Spinal cord (tissue), 9 donors: ENCODE measurements at regions not wholly inside any gene's neighbourhood (a gene's known extent, or its start where the extent isn't known, plus 50 kb on each side); places are given as distances from the start of the nearest gene placed in this dataset.

ENCODE experiments used
- DNase-seq, 6 donors: peaks; one replicate each; pipeline versions ENCODE4 v3.0.0 to v3.0.0-alpha.2; 2013 to 2015; ENCODE audit warnings: low spot score in 6 of 6, low read depth in 4 of 6
- H3K27ac ChIP-seq: one replicate; pipeline ENCODE4 v1.5.1; 2013; ENCODE audit warnings: low read depth, low read length, control low read depth
- H3K27me3 ChIP-seq: one replicate; pipeline ENCODE4 v1.6.1; 2013; ENCODE audit warnings: low read length; ENCODE audit not compliant: control insufficient read depth, insufficient read depth
- H3K36me3 ChIP-seq: one replicate; pipeline ENCODE4 v1.6.1; 2013; ENCODE audit warnings: low read length; ENCODE audit not compliant: control insufficient read depth, insufficient read depth
- H3K4me1 ChIP-seq: one replicate; pipeline ENCODE4 v1.6.1; 2013; ENCODE audit warnings: low read length; ENCODE audit not compliant: control insufficient read depth, insufficient read depth
- H3K4me3 ChIP-seq: one replicate; pipeline ENCODE4 v1.5.1; 2013; ENCODE audit warnings: low read depth, low read length, control low read depth
- H3K9me3 ChIP-seq: one replicate; pipeline ENCODE4 v1.6.1; 2013; ENCODE audit warnings: low read length; ENCODE audit not compliant: control insufficient read depth, insufficient read depth
- WGBS: methylation state at CpG from one replicate; pipeline ENCODE4 v1.1.5; 2013; ENCODE audit warnings: missing lambda C conversion rate; ENCODE audit not compliant: insufficient coverage; 5-methylcytosine and 5-hydroxymethylcytosine counted together
- donor health status: healthy.

DNA sequence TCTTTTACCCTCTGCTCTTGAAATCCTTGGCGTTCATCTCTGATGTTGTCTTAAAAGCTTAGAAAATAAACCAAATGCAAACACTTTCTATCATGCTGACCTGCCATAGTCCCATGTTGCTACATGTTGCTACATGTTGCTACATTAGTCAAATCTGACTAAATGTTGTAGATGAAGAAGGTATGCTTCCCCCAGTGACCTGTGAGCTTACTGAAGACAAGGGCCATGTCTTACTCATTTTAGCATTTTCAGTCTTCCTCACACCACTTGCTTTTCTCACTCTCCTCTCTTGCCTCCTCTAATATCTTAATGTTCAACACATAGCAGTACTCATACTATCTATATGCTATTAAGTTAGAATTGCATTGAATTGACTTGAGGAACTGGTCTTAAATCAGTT lies 346.4 kb upstream of the MTNR1B start:
- DNase-seq, result no peak
- Histone ChIP-seq H3K27me3 (no peaks in the 10 kb centered on the region), H3K9me3 (no peaks in the 10 kb centered on the region), H3K27ac (no peak overlapping the region), H3K36me3 (no peaks in the 10 kb centered on the region), H3K4me3 (no peak overlapping the region), H3K4me1 (peaks cover 4% of the 10 kb centered on the region)
- WGBS, result 100% methylated on average over 1 of the region's 1 CpG

DNA sequence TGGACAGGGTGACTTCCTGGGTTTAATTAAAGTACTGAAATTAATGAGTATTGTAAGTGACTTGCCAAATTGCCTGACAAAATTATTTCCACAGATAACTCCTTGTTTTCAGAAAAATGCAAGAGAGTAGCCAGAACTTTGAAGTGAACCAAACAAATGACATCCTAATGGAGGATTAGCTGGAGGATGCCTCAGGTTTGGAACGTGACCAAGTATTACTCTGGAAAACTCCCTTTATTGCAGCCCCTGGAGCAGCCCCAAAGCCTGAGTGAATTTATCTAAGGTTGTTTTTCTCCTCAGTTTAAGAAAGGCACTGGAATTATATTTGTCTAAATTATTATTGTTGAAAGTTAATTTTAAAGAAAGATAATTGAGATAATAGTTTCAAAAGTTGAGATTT lies 343.6 kb upstream of the MTNR1B start:
- DNase-seq, result peak in 2 of 6 donors; percentile 28 to 54
- no peaks in the 10 kb centered on the region for H3K27me3 ChIP-seq
- H3K27ac ChIP-seq, result no peak overlapping the region
- H3K4me3 ChIP-seq, result no peak overlapping the region
- H3K4me1 ChIP-seq, result peaks cover 4% of the 10 kb centered on the region
- no peaks in the 10 kb centered on the region for H3K9me3 ChIP-seq
- 60% methylated on average over 1 of the region's 1 CpG for WGBS
- no peaks in the 10 kb centered on the region for H3K36me3 ChIP-seq

DNA sequence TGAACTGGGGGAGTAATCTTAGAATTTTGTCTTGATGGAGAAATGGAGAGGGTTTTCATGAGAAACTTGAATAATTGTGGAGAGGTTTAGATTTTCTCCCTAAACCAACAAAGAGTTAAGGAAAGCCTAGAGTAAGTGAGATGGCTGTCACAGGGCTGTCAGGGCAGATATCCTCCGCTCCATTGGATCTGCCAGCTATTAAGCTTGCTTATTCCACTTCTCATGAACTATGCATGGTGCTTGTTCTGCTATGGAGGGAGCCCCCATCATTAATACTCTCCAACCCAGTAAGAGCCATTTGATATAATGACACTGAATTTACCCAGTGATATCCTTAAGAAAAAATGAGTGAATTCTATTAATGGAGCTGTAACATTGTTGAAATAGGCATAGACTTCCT lies 342.8 kb upstream of the MTNR1B start:
- Histone ChIP-seq H3K27me3 (no peaks in the 10 kb centered on the region), H3K4me1 (peaks cover 4% of the 10 kb centered on the region), H3K27ac (no peak overlapping the region), H3K4me3 (no peak overlapping the region), H3K36me3 (no peaks in the 10 kb centered on the region), H3K9me3 (no peaks in the 10 kb centered on the region)
- no CpG with 5 or more reads among the region's 1 CpG for WGBS
- no peak for DNase-seq

DNA sequence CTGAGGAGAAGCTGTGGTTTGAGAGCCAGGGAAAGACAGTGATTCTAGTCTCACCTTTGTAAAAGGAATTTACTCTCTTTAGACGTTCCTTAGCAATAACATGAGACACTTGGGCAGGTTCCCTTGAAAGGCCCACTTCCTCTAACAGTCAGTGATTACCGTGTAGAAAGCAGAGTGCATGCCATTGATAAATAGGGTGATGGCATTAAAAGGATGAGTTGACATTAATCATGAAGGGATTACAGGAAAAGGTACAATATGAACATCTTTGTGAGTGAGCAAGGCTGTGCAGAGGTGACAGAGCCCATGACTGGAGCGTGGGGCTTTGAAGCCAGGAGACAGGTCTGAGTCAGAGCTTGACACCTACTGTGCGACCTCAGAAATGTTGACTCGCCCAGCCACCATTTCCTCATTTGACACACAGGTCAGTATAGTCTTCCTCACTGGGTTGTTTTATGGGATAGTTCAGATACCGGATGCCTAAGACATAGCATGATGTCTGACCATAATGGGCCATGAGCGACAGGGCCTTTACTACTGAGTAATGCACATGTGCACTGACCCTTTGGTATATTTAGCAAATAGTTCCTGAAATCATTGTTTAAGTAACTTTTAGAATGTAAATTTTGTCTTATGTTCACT lies 341.7 kb upstream of the MTNR1B start:
- Histone ChIP-seq H3K4me1 (peaks cover 4% of the 10 kb centered on the region), H3K27me3 (no peaks in the 10 kb centered on the region), H3K9me3 (no peaks in the 10 kb centered on the region), H3K27ac (no peak overlapping the region), H3K4me3 (no peak overlapping the region), H3K36me3 (no peaks in the 10 kb centered on the region)
- 86% methylated on average over 5 of the region's 7 CpGs for WGBS
- no peak for DNase-seq

DNA sequence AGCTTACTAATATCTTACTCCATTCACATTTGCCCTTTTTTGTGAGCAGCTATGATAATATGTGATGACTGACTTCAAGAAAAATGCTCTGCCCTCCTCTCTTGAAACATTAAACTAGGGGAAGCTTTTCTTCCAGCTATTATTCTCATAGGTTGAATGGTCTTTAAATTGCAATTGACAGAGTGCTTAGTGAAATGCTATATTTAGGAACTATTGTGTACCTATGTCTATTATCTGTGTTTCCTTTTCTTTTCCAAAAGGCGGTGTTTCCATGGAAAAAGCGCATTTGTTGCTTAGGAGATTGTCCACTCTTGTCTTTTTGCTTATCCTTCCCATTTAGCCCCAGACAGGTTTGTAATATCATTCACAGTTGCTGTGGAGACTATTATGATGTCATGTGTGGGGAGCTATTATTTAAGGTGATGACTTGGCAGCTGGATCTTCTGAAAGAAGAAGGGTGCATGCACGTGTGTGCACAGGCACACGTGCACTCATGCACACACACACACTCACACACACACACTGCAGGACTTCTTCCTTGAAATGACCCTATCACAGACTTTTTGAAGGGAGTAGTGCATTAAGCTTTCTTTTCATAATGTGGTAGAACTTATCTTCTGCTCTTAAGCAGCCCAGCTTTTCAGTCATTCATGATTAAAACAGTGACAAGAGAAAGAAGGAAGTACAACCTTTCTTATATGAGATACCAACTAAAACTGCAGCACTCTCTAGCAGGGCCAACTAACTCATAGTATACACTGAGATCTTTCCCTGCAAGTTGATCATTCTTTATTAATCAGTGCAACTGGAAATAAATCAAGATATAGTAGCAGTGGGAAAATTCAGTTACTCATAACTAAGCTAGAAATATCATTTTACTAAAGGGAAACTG lies 340.8 kb upstream of the MTNR1B start:
- peak in 5 of 6 donors; percentile 12 to 69 (median 23) for DNase-seq
- no peak overlapping the region for H3K27ac ChIP-seq
- WGBS, result no CpG with 5 or more reads among the region's 4 CpGs

DNA sequence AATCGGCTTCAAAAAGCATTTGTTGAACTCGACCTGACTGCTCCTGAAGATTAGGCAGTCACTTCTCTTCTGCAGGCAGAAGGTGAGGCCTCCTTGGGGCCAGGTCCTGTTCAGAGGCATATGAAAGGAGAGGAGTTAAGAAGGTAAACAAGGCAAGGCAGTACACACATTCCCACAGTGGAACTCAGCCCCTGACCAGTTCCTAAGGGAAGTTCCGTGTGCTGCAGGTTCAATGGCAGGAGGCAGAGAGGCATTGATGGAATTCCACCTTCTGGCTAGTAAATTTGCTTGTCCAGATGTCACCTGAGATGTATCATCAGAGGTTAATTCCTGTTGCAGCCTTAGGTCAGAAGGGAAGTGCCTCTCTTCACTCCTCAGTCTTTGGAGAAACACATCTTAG lies 337.0 kb upstream of the MTNR1B start:
- no peaks in the 10 kb centered on the region for H3K36me3 ChIP-seq
- no peak overlapping the region for H3K27ac ChIP-seq
- peaks cover 4% of the 10 kb centered on the region for H3K4me1 ChIP-seq
- no peaks in the 10 kb centered on the region for H3K9me3 ChIP-seq
- WGBS, result 93% methylated on average over 3 of the region's 3 CpGs
- DNase-seq, result no peak
- no peak overlapping the region for H3K4me3 ChIP-seq
- no peaks in the 10 kb centered on the region for H3K27me3 ChIP-seq

More for the DNA sequence above, 340.8 kb upstream of the MTNR1B start:
- peaks cover 4% of the 10 kb centered on the region for H3K4me1 ChIP-seq
- no peaks in the 10 kb centered on the region for H3K27me3 ChIP-seq
- no peaks in the 10 kb centered on the region for H3K36me3 ChIP-seq
- no peak overlapping the region for H3K4me3 ChIP-seq
- H3K9me3 ChIP-seq, result no peaks in the 10 kb centered on the region

DNA sequence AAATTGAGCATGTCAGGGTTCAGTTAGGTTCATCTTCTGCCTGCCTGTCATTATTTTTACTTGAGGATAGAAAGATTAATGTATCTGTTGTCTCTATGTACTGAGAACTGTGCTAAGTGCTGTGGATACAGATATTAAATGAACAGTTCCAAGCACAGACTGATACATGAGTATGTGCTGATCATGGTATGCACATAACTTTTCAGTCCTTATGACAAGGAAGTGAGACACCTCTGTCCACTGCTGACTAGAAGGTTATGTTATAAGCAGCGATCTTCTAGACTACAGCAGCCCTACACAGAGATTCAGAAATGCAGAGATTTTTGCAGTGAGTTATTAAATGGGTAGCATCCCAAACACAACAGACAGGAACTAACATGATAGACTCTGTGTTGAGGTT lies 335.6 kb upstream of the MTNR1B start:
- Histone ChIP-seq H3K36me3 (no peaks in the 10 kb centered on the region), H3K4me3 (no peak overlapping the region), H3K27me3 (no peaks in the 10 kb centered on the region), H3K27ac (no peak overlapping the region), H3K9me3 (no peaks in the 10 kb centered on the region), H3K4me1 (no peaks in the 10 kb centered on the region)
- no peak for DNase-seq
- WGBS, result no CpG with 5 or more reads among the region's 1 CpG

DNA sequence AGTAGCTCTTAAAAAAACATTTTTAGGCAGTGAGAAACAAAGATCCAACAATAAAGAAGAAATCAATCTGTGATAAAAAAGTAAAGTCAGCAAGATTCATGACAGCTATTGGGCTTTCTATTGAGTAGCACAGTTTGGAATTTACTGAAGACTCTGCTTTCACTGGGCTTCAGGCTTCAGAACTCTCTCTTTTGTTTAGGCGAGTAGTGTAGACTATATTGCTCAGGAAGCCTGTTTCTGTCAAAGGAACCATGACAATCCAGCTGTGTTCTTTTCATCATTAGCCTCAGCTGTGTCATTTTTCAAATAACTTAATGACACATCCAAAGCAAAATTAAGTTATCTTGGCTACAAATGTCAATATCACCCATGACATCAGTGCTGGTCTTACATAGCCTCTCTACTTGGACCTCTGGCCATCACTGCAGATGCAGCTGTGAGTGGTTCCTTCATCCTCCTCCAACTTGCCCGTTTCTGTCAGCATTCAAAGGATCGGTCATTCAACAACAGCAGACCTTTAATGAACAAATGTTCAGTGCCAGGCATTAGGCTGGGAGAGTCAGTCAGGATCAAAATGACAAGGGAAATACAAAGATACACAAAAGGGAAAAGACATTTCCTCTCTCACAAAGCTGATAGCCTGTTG lies 332.8 kb upstream of the MTNR1B start:
- no CpG with 5 or more reads among the region's 3 CpGs for WGBS
- Histone ChIP-seq H3K4me1 (no peaks in the 10 kb centered on the region), H3K27ac (no peak overlapping the region), H3K36me3 (no peaks in the 10 kb centered on the region), H3K4me3 (no peak overlapping the region), H3K9me3 (no peaks in the 10 kb centered on the region), H3K27me3 (no peaks in the 10 kb centered on the region)
- no peak for DNase-seq

DNA sequence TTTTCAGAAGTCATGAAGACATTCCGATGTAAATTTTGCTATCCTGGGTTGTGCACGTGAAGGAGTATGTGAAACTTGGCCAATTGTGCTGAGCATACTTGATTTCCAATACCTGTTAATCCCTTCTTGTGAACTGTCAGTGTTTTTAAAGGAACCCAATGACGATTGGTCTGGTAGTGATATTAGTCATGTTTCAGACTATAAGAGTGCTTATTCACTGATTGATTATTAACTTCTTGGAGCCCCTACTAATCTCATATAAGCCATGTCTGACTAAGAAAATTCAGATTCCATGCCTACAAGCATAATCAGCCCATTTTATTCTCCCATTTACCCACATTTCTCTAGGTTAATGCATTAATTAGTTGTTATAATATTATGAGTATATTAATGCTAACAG lies 330.8 kb upstream of the MTNR1B start:
- DNase-seq, result no peak
- WGBS, result 100% methylated on average over 1 of the region's 3 CpGs
- H3K36me3 ChIP-seq, result no peaks in the 10 kb centered on the region
- no peaks in the 10 kb centered on the region for H3K27me3 ChIP-seq
- no peaks in the 10 kb centered on the region for H3K4me1 ChIP-seq
- no peaks in the 10 kb centered on the region for H3K9me3 ChIP-seq
- no peak overlapping the region for H3K4me3 ChIP-seq
- no peak overlapping the region for H3K27ac ChIP-seq
